Sciatic nerve (tissue), 2 donors: ENCODE measurements at regions not wholly inside any gene's neighbourhood (a gene's known extent, or its start where the extent isn't known, plus 50 kb on each side); places are given as distances from the start of the nearest gene placed in this dataset.

Experiments used
- ATAC-seq: fragments of 200-7000 bp; cut with Tn5 transposase; one replicate; pipeline ENCODE4 v1.9.1; 2020; ENCODE audit warnings: mild to moderate bottlenecking, moderate library complexity
- DNase-seq: peaks from one replicate; pipeline ENCODE4 v3.0.0-alpha.2; 2020; ENCODE audit warnings: low spot score
- intact Hi-C: fragments of 100-400 bp; cut with DNase I; formaldehyde crosslinking; loops from one replicate; pipeline ENCODE4 v1.14.2; 2022
- donor health status: DM: no; HTN: no; CAD: no.
- donor health status: DM: no; HTN: no; CAD: no.

DNA sequence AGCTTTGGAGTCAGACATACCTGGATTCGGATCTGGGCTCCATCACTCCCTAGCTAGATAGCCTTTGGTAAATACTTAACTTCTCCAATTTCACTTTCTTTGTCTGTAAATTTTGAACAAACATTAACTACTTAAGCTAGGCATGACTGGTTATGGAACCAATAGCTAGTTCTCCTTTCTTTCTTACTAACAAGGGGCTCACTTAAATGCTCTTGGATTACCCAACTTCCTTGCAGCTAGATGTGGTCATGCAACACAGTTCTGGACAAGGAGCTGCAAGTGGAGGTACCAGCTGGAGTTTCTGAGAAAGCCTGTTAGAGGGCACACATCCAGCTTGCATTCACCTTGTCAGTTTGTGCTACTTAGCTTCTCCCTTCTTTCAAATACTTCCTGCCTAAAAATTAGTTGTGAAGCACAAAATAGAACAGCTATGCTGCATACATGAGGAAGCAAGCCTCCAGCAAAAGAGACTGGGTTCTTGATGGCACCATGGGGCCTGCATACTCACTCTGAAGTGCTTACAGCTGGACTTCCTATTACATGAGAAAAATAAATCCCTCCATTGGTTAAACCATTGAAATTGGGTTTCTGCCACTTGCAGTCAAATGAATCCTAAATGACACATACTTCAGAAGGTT is 210.1 kb upstream of the EEA1 start:
- intact Hi-C loops: no loop called here
- ATAC-seq (no peak), DNase-seq (no peak)

- ATAC-seq (no peak), DNase-seq (no peak)
- intact Hi-C loops: no loop called here
Observed at GRCh38 chr12:93140325-93140724, 211.2 kb upstream of the EEA1 start.

DNA sequence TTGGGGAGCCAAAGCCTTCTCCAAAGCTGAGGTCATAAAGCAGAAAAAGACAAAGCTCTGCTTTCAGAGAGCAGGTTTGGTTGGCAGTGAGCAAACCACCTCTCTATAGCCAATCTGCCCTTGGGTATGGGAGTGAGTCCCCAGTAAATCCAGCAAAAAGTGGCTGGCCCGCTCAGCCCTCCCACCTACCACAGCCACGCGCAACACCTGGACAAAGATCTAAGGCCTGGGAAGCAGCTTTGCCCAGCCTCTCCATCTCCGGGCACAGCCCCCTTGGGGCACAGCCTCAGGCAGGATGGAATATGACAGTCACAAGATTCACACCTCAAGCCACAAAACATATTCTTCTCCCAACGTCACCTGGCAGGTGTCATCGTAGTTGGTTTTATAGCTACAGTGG is 211.7 kb upstream of the EEA1 start:
- ATAC-seq: no peak
- no peak for DNase-seq
- intact Hi-C loops: no loop called here

GRCh38 chr12:93142881-93143280 is 213.8 kb upstream of the EEA1 start:
- intact Hi-C loops: no loop called here

DNA sequence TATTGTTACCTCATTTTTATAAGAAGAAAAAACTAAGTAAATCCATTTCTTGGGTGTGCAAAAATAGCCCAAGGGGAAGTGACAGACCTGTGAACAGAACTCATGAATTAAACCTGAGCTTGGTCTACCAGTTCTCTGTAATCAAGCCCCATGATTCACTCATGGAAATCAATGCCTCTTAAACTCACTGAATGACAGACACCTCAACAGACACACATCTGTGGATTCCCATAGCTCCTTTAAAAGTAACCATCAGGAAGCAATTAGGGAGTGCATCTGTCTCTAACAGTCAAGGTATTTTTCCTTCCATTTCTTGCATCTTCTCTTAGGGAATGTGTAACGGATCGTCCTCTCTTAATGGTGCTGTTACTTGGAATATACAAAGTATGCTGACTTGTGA is 215.0 kb upstream of the EEA1 start:
- no peak for ATAC-seq
- no peak for DNase-seq
- intact Hi-C loops: no loop called here

More at GRCh38 chr12:93142881-93143280, 213.8 kb upstream of the EEA1 start:
- DNase-seq: no peak
- ATAC-seq: no peak

DNA sequence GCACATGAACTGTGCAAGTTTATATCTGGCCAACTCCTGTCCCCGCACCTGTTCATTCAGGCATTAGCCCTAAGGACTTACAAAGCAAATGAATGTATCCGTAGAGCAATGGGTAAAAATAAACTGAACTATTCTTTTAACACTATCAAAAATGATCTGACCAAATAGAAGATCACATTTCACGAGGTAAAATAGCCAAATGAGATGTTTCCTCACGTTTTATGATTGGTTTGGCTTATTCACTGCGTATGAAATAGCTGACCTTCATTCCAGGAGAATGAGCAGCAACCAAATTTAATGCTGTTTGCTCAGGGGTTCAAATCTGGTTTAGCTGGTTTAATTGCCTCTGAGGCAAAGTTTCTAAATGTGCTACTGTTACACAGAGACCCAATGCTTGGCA is 216.0 kb upstream of the EEA1 start:
- ATAC-seq (no peak), DNase-seq (no peak)
- intact Hi-C loops: no loop called here

DNA sequence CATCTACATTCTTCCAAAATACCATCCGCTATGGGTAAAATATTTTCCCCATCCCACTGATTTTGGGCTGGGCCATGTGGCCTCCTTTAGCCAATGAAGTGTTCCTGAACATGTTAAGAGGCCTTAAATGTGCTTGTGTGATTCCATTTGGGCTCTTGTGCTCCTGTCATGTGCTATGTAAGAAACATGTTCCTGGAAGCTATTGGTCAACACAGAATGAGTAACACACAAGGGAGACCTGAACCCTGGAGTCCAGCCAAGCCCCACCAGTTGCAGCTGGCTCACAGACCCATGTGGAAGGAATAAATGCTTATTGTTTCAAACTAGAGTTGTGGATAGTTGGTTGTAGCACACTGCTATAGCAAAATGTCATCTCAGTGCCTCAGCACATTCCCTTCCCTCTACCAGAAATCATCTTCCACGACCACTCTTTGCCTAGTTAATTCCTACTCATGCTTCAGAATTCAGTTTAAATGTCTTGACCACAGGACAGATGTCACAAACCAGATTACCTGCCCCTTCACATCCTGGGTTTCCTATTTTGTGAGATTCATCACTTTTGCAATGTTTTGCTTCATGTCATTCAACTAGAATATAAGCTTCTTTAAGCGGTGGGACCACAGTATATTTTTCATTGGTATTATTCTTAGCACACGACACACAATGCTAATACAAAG is 217.3 kb upstream of the EEA1 start:
- DNase-seq (peak; percentile 71), ATAC-seq (peak; percentile 87)
- intact Hi-C loops: no loop called here

DNA sequence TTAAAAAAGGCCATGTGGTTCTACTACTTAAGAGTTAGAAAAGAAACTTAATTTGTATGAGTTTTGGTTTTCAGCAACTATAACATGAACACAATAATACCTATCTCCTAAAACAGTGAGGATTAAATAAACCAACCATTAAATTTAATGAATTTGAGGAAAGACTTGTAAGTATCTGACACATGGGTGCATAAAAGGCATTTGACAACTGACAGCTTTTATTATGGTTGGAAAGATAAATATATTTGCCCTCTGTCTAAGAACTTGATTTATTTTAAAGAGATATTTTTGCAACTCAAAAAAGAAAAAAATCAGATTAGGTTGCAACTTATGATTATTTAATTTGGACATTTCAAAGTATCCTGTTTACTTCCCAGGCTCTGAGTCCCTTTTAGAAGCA is 217.9 kb upstream of the EEA1 start:
- intact Hi-C loops: no loop called here
- ATAC-seq: no peak
- DNase-seq: no peak

DNA sequence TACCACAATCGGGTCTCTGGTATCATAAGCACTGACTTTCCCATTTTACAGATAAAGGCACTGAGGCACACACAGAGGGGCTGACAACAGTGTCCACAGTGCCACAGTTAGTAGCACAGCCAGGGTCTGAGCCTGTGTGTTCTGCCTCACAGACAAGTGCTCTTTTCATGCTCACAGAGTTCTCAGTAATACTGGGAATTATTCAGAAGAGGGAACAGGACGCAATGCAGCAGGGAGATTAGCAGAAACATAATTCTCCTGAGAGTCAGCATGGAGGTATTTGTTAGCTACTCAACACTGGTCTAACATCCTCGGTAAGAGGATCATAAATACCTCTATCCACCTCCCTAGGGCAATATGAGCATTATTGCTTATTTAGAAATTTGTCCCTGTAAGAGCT is 219.3 kb upstream of the EEA1 start:
- DNase-seq: no peak
- intact Hi-C loops: no loop called here
- ATAC-seq: no peak

DNA sequence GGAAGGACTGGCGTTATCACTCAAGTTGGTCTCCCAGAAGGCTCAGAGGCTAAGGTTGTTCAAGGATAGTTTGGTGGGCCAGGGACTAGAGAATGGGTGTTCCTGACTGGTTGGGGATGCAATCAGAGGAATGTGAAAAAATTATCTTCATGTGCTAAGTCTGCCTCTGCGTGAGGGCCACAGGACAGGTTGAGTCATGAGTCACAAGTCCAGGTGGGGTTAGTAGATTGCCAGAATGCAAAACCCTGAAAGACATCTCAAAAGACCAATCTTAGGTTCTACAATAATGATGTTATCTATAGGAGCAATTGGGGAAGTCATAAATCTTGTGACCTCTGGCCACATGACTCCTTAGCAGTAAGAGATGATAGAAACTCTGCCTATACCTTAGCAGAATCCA is 220.1 kb upstream of the EEA1 start:
- ATAC-seq (no peak), DNase-seq (no peak)
- intact Hi-C loops: no loop called here

GRCh38 chr12:93151079-93151762 is 222.1 kb upstream of the EEA1 start:
- ATAC-seq (no peak), DNase-seq (no peak)
- intact Hi-C loops: no loop called here

- ATAC-seq (no peak), DNase-seq (no peak)
- intact Hi-C loops: no loop called here
Observed at GRCh38 chr12:93152617-93153016, 223.5 kb upstream of the EEA1 start.

DNA sequence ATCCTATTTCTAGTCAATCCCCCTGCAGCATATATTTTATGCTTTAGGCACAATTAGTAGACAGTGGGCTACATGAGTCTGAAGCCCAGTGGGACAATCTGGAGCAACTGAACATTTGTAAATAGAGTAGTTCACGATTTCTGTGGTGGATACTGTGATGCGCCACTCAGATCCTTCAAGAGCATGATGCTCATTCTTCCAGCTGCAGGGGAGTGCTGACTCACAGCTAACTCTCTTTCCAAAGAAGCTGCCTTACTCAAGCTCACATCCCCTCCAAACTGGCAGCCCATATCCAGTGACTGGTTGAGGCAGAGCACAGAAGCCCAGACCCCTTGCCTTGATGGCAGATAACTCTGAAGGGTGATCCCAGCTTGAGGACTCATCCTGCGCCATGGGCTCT is 224.2 kb upstream of the EEA1 start:
- intact Hi-C loops: no loop called here
- ATAC-seq (no peak), DNase-seq (no peak)

- no peak for ATAC-seq
- intact Hi-C loops: no loop called here
Observed at GRCh38 chr12:93154096-93154728, 223.5 kb upstream of the NUDT4 start.

GRCh38 chr12:93154753-93155480 is 222.8 kb upstream of the NUDT4 start:
- intact Hi-C loops: no loop called here
- ATAC-seq (no peak), DNase-seq (no peak)

More at GRCh38 chr12:93154096-93154728, 223.5 kb upstream of the NUDT4 start:
- DNase-seq: no peak

DNA sequence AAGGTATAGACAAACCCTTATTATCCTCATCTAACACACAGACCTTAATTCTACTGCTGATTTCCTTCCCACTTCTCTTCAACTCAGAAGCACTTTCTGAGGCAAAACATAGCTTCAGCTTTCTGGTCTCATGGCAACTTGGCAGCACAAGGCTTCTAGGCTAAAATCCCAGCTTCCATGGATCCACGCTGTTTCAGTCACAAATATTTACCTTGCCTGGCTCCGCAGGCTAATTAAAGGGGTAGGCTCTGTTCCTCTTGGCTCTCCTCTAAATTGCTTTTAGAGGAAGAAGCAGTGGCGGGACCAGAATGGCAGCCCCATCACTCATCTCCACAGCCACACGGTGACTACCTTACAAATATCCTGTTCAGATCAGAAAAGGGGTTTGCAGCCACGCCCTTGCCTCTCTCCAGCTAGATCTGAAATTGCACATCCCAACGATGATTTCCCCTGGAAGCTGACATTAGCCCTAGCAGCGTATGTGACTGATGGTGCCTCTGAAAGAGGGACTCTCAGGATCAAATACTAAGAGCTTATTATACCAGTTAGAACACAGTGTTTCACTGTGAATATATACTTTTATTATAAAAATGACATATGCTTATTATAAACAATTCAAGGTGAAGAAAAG is 221.5 kb upstream of the NUDT4 start:
- ATAC-seq (no peak), DNase-seq (no peak)
- intact Hi-C loops: no loop called here

- ATAC-seq: no peak
- intact Hi-C loops: no loop called here
- no peak for DNase-seq
Observed at GRCh38 chr12:93157279-93157678, 220.4 kb upstream of the NUDT4 start.

DNA sequence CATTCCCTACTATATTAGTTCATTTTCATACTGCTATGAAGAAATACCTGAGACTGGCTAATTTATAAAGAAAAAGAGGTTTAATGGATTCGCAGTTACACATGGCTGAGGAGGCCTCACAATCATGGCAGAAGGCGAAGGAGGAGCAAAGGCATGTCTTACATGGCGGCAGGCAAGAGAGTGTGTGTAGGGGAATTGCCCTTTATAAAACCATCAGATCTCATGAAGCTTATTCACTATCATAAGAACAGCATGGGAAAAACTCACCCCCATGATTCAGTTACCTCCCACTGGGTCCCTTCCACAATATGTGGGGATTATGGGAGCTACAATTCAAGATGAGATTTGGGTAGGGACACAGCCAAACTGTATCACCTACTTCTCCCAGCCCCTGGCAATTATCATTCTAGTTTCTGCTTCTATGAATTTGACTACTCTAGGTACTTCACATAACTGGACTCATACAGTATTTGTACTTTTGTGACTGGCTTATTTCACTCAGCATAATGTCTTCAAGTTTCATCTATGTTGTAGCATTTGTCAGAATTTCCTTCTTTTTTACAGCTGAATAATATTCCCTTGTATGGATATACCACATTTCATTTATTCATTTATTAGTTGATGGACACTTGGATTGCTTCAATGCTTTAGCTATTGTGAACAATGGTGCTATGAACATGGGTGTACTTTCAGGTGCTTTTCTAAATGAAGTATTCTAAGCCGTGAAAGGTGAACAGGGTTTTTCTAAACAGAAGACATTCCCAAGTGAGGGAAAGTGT is 219.5 kb upstream of the NUDT4 start:
- ATAC-seq (no peak), DNase-seq (no peak)
- intact Hi-C loops: no loop called here
